Loucy (cell line): ENCODE measurements at regions not wholly inside any gene's neighbourhood (a gene's known extent, or its start where the extent isn't known, plus 50 kb on each side); places are given as distances from the start of the nearest gene placed in this dataset.

Source experiments
- H2AFZ ChIP-seq: fragments of 200-600 bp; sonication (generic); 2 replicates; pipeline ENCODE4 v1.6.0; 2016; ENCODE audit warnings: antibody characterized with exemption, mild to moderate bottlenecking, low read length, moderate library complexity
- H3F3A ChIP-seq: fragments of 200-600 bp; 2 replicates; pipeline ENCODE4 v1.6.0; 2016; ENCODE audit warnings: antibody characterized with exemption, low read depth, mild to moderate bottlenecking
- H3K27me3 ChIP-seq: fragments of 200-600 bp; sonication (generic); 2 replicates; pipeline ENCODE4 v1.6.1; 2014; ENCODE audit warnings: low read length, mild to moderate bottlenecking; ENCODE audit not compliant: insufficient read depth, poor library complexity, severe bottlenecking
- H3K36me3 ChIP-seq: fragments of 200-600 bp; sonication (generic); 2 replicates; pipeline ENCODE4 v1.6.1; 2016; ENCODE audit warnings: low read length; ENCODE audit not compliant: insufficient read depth
- H3K4me1 ChIP-seq: fragments of 200-600 bp; sonication (generic); 2 replicates; pipeline ENCODE4 v1.5.1; 2014; ENCODE audit warnings: low read length, mild to moderate bottlenecking; ENCODE audit not compliant: insufficient read depth, poor library complexity, severe bottlenecking
- H3K4me2 ChIP-seq: fragments of 200-600 bp; sonication (generic); 2 replicates; pipeline ENCODE4 v1.6.0; 2014; ENCODE audit warnings: antibody characterized with exemption, low read length, low read depth, mild to moderate bottlenecking; ENCODE audit not compliant: poor library complexity, severe bottlenecking
- H3K4me3 ChIP-seq: fragments of 200-600 bp; sonication (generic); 2 replicates; pipeline ENCODE4 v1.5.1; 2014; ENCODE audit warnings: low read length, mild to moderate bottlenecking, mixed read lengths; ENCODE audit not compliant: poor library complexity, severe bottlenecking
- H3K79me2 ChIP-seq: fragments of 200-600 bp; sonication (generic); 2 replicates; pipeline ENCODE4 v1.6.1; 2014; ENCODE audit warnings: low read length; ENCODE audit not compliant: insufficient read depth
- H3K9ac ChIP-seq: fragments of 200-600 bp; sonication (generic); 2 replicates; pipeline ENCODE4 v1.6.0; 2014; ENCODE audit warnings: mild to moderate bottlenecking, low read depth, low read length, moderate library complexity; ENCODE audit not compliant: poor library complexity, severe bottlenecking
- H3K9me2 ChIP-seq: fragments of 200-600 bp; sonication (generic); replicated peaks from 2 replicates; pipeline ENCODE4 v1.6.1; 2016; ENCODE audit warnings: low read depth, low read length, mixed read lengths
- H3K9me3 ChIP-seq: fragments of 200-600 bp; sonication (generic); 2 replicates; pipeline ENCODE4 v1.6.1; 2014; ENCODE audit warnings: mild to moderate bottlenecking, antibody characterized with exemption, low read length, low read depth; ENCODE audit not compliant: insufficient read depth
- H4K20me1 ChIP-seq: fragments of 200-600 bp; sonication (generic); 2 replicates; pipeline ENCODE4 v1.6.0; 2014; ENCODE audit warnings: antibody characterized with exemption, low read length, mild to moderate bottlenecking; ENCODE audit not compliant: insufficient read depth, poor library complexity, severe bottlenecking
- EZH2phosphoT487 ChIP-seq: fragments of 200-600 bp; IDR thresholded peaks from 2 replicates; pipeline ENCODE4 v1.6.1; 2018; ENCODE audit warnings: antibody characterized with exemption, mild to moderate bottlenecking, moderate library complexity, borderline replicate concordance
- TF ChIP-seq, protein P1 (sequence below): fragments of 200-600 bp; sonication (generic); conservative IDR thresholded peaks from 2 replicates; pipeline ENCODE4 v1.5.1; 2014; ENCODE audit warnings: mild to moderate bottlenecking, antibody characterized with exemption, low read length

- Histone ChIP-seq H3K36me3 (no peaks in the 10 kb centered on the region), H3K9me2 (no peaks in the 10 kb centered on the region), H3K9ac (no peak overlapping the region), H3K4me1 (no peaks in the 10 kb centered on the region), H2AFZ (no peak overlapping the region), H3K9me3 (no peaks in the 10 kb centered on the region), H4K20me1 (no peaks in the 10 kb centered on the region), H3K4me3 (no peak overlapping the region), H3K79me2 (no peaks in the 10 kb centered on the region), H3F3A (no peaks in the 10 kb centered on the region), H3K4me2 (no peak overlapping the region), H3K27me3 (no peaks in the 10 kb centered on the region)
- TF ChIP-seq EZH2phosphoT487, result no peak
- TF ChIP-seq, protein P1, sequence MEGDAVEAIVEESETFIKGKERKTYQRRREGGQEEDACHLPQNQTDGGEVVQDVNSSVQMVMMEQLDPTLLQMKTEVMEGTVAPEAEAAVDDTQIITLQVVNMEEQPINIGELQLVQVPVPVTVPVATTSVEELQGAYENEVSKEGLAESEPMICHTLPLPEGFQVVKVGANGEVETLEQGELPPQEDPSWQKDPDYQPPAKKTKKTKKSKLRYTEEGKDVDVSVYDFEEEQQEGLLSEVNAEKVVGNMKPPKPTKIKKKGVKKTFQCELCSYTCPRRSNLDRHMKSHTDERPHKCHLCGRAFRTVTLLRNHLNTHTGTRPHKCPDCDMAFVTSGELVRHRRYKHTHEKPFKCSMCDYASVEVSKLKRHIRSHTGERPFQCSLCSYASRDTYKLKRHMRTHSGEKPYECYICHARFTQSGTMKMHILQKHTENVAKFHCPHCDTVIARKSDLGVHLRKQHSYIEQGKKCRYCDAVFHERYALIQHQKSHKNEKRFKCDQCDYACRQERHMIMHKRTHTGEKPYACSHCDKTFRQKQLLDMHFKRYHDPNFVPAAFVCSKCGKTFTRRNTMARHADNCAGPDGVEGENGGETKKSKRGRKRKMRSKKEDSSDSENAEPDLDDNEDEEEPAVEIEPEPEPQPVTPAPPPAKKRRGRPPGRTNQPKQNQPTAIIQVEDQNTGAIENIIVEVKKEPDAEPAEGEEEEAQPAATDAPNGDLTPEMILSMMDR, result no peak
These were observed 687.2 kb downstream of the FAM133A start for GRCh38 chrX:94361241-94361640.

DNA sequence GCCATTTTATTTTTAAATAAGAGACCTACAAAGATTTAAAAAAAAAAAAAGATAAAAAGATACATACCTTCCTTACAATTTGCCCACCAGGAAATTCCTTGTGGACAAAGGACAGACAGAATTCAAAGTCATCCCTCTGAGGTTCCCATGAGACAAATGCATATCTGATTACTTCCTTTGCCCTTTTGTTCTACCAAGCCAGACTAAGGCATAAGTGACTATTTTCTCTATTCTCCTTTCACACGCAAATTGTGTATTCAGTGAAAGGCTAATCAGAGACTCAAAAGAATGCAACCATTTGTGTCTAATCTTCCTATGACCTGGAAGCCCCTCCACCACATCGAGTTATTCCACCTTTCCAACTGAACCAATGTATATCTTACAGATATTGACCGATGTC is 691.7 kb downstream of the FAM133A start:
- H3K4me2 ChIP-seq, result no peak overlapping the region
- no peaks in the 10 kb centered on the region for H3K79me2 ChIP-seq
- no peaks in the 10 kb centered on the region for H3K9me3 ChIP-seq
- no peaks in the 10 kb centered on the region for H3K4me1 ChIP-seq
- no peaks in the 10 kb centered on the region for H3F3A ChIP-seq
- no peak overlapping the region for H3K9ac ChIP-seq
- no peaks in the 10 kb centered on the region for H3K36me3 ChIP-seq
- TF ChIP-seq, protein P1, result no peak
- no peak for TF ChIP-seq EZH2phosphoT487
- no peaks in the 10 kb centered on the region for H3K9me2 ChIP-seq
- no peaks in the 10 kb centered on the region for H4K20me1 ChIP-seq
- no peaks in the 10 kb centered on the region for H3K27me3 ChIP-seq
- H2AFZ ChIP-seq, result no peak overlapping the region
- H3K4me3 ChIP-seq, result no peak overlapping the region

DNA sequence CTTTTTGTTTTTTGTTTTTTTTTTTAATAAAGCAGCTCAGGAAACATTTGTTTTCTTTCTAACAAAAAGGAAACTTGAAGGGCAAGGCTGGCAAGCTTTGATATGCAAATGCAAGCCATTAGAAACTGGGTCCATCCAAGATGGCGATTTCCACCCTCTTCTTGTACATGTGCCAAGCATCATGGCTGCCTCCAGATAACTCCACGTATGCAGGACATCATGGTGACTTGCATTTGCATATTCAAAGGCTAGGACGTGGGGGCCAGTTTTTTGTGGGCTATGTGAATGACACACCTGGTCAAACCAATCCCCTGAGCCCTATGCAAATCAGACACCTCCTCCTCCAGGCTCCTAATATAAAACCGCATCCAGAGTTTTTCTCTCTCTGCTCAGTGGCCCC is 692.6 kb downstream of the FAM133A start:
- Histone ChIP-seq H2AFZ (no peak overlapping the region), H3K9me2 (no peaks in the 10 kb centered on the region), H3K9me3 (no peaks in the 10 kb centered on the region), H3K79me2 (no peaks in the 10 kb centered on the region), H3K4me2 (no peak overlapping the region), H3F3A (no peaks in the 10 kb centered on the region), H3K27me3 (no peaks in the 10 kb centered on the region), H4K20me1 (no peaks in the 10 kb centered on the region), H3K36me3 (no peaks in the 10 kb centered on the region), H3K4me1 (no peaks in the 10 kb centered on the region), H3K4me3 (no peak overlapping the region), H3K9ac (no peak overlapping the region)
- TF ChIP-seq, protein P1, result no peak
- TF ChIP-seq EZH2phosphoT487, result no peak
